ENCODE measurements at regions not wholly inside any gene's neighbourhood (a gene's known extent, or its start where the extent isn't known, plus 50 kb on each side); places are given as distances from the start of the nearest gene placed in this dataset.

- DNase-seq: no peak
Observed at GRCh38 chr10:105857268-105858264, 1216.5 kb downstream of the SORCS3 start.

GRCh38 chr10:105855791-105856190 is 1214.7 kb downstream of the SORCS3 start:
- no peak for DNase-seq

- DNase-seq: no peak
Observed at GRCh38 chr10:105844676-105845570, 1203.8 kb downstream of the SORCS3 start.

GRCh38 chr10:105844241-105844640 is 1203.2 kb downstream of the SORCS3 start:
- no peak for DNase-seq

GRCh38 chr10:105843786-105844185 is 1202.7 kb downstream of the SORCS3 start:
- no peak for DNase-seq

GRCh38 chr10:105840288-105840770 is 1199.2 kb downstream of the SORCS3 start:
- DNase-seq: no peak

GRCh38 chr10:105838392-105838791 is 1197.3 kb downstream of the SORCS3 start:
- DNase-seq: no peak

GRCh38 chr10:105837951-105838350 is 1196.9 kb downstream of the SORCS3 start:
- DNase-seq: no peak

- no peak for DNase-seq
Observed at GRCh38 chr10:105834261-105835059, 1193.4 kb downstream of the SORCS3 start.

- no peak for DNase-seq
Observed at GRCh38 chr10:105827133-105827532, 1186.0 kb downstream of the SORCS3 start.

GRCh38 chr10:105807935-105808587 is 1167.0 kb downstream of the SORCS3 start:
- DNase-seq: no peak

- no peak for DNase-seq
Observed at GRCh38 chr10:105803206-105803605, 1162.1 kb downstream of the SORCS3 start.

GRCh38 chr10:105800641-105801040 is 1159.6 kb downstream of the SORCS3 start:
- DNase-seq: no peak

GRCh38 chr10:105798328-105798889 is 1157.3 kb downstream of the SORCS3 start:
- no peak for DNase-seq

GRCh38 chr10:105797234-105797890 is 1156.3 kb downstream of the SORCS3 start:
- DNase-seq: no peak

GRCh38 chr10:105793071-105793470 is 1152.0 kb downstream of the SORCS3 start:
- no peak for DNase-seq

GRCh38 chr10:105785721-105786120 is 1144.6 kb downstream of the SORCS3 start:
- no peak for DNase-seq

- DNase-seq: no peak
Observed at GRCh38 chr10:105783936-105784483, 1142.9 kb downstream of the SORCS3 start.

- no peak for DNase-seq
Observed at GRCh38 chr10:105774881-105775280, 1133.8 kb downstream of the SORCS3 start.

GRCh38 chr10:105774351-105774750 is 1133.3 kb downstream of the SORCS3 start:
- no peak for DNase-seq
